ENCODE measurements at regions not wholly inside any gene's neighbourhood (a gene's known extent, or its start where the extent isn't known, plus 50 kb on each side); places are given as distances from the start of the nearest gene placed in this dataset.

GRCh38 chr2:222769941-222770340 is 90.9 kb upstream of the ACSL3 start:
- no peak for ATAC-seq
- Histone ChIP-seq H3K4me1 (no peaks in the 10 kb centered on the region), H3K4me3 (no peak overlapping the region), H3K27me3 (no peaks in the 10 kb centered on the region), H3K36me3 (no peaks in the 10 kb centered on the region), H3K27ac (no peak overlapping the region), H3K9me3 (no peaks in the 10 kb centered on the region)
- no peak for TF ChIP-seq CTCF (IDR thresholded peaks at IDR 0.05)
- intact Hi-C loops (cut with DNase I): no loop called here
- FAIRE-seq: no peak
- DNase-seq: no peak
- WGBS, 2 donors: 90 to 91% methylated on average over 3 of the region's 3 CpGs

GRCh38 chr2:222771832-222772231 is 89.0 kb upstream of the ACSL3 start:
- intact Hi-C loops (cut with DNase I): no loop called here
- FAIRE-seq: no peak
- H3K9me3 ChIP-seq: no peaks in the 10 kb centered on the region
- H3K4me1 ChIP-seq: peaks cover 0 to 8% (median 3%) of the 10 kb centered on the region in 3 donors
- no peak overlapping the region for H3K27ac ChIP-seq
- H3K36me3 ChIP-seq: no peaks in the 10 kb centered on the region
- no peaks in the 10 kb centered on the region for H3K27me3 ChIP-seq
- no peak for ATAC-seq
- H3K4me3 ChIP-seq: no peak overlapping the region
- 94 to 95% methylated on average over 3 of the region's 3 CpGs for WGBS, 2 donors
- TF ChIP-seq CTCF (IDR thresholded peaks at IDR 0.05): no peak
- DNase-seq: no peak

GRCh38 chr2:222774941-222775340 is 85.9 kb upstream of the ACSL3 start:
- ATAC-seq (no peak), FAIRE-seq (no peak), DNase-seq (no peak)
- Histone ChIP-seq H3K4me3 (no peak overlapping the region), H3K36me3 (no peaks in the 10 kb centered on the region), H3K27ac (no peak overlapping the region), H3K9me3 (no peaks in the 10 kb centered on the region), H3K27me3 (no peaks in the 10 kb centered on the region), H3K4me1 (peaks cover 0 to 18% (median 11%) of the 10 kb centered on the region in 3 donors)
- TF ChIP-seq CTCF (IDR thresholded peaks at IDR 0.05): no peak
- intact Hi-C loops (cut with DNase I): no loop called here

GRCh38 chr2:222776792-222777191 is 84.0 kb upstream of the ACSL3 start:
- intact Hi-C loops (cut with DNase I): no loop called here
- ATAC-seq: peak; percentile 88 to 96 (median 94)
- TF ChIP-seq CTCF (IDR thresholded peaks at IDR 0.05): no peak
- no peaks in the 10 kb centered on the region for H3K36me3 ChIP-seq
- peaks cover 0 to 18% (median 11%) of the 10 kb centered on the region in 3 donors for H3K4me1 ChIP-seq
- no peaks in the 10 kb centered on the region for H3K27me3 ChIP-seq
- no peak overlapping the region for H3K4me3 ChIP-seq
- 25 to 32% methylated on average over 3 of the region's 3 CpGs for WGBS, 2 donors
- no peak for FAIRE-seq
- H3K9me3 ChIP-seq: no peaks in the 10 kb centered on the region
- peak overlapping the region in 2 of 4 donors; percentile 62 to 66 for H3K27ac ChIP-seq
- DNase-seq: peak in 3 of 6 donors; percentile 24 to 57 (median 47)

GRCh38 chr2:222778400-222778799 is 82.4 kb upstream of the ACSL3 start:
- Histone ChIP-seq H3K27ac (no peak overlapping the region), H3K4me3 (no peak overlapping the region), H3K36me3 (no peaks in the 10 kb centered on the region), H3K27me3 (no peaks in the 10 kb centered on the region), H3K4me1 (peaks cover 0 to 18% (median 11%) of the 10 kb centered on the region in 3 donors), H3K9me3 (no peaks in the 10 kb centered on the region)
- FAIRE-seq (no peak), DNase-seq (no peak), ATAC-seq (no peak)
- WGBS, 2 donors: 78 to 88% methylated on average over 3 of the region's 3 CpGs
- TF ChIP-seq CTCF (IDR thresholded peaks at IDR 0.05): no peak
- intact Hi-C loops (cut with DNase I): no loop called here

Measured in pancreas (tissue), 10 donors.